Transverse colon (tissue), 4 donors: ENCODE measurements at regions not wholly inside any gene's neighbourhood (a gene's known extent, or its start where the extent isn't known, plus 50 kb on each side); places are given as distances from the start of the nearest gene placed in this dataset.
"Not testable (repeated sequence)": the region's sequence is repeated elsewhere in the genome, so short reads cannot be mapped to it uniquely, and the experiment has no call there.

Experiments used
- EP300 ChIP-seq: sonication (generic); formaldehyde crosslinking; IDR thresholded peaks from one replicate; pipeline ENCODE4 v1.6.1; 2017; ENCODE audit warnings: antibody characterized with exemption, low read depth
- POLR2AphosphoS5 ChIP-seq, 3 donors: sonication (generic); formaldehyde crosslinking; IDR thresholded peaks; one replicate each; pipeline ENCODE4 v1.6.1; 2016; ENCODE audit warnings: antibody characterized with exemption in 3 of 3
- TF ChIP-seq, protein P1 (sequence below), 5 experiments: fragments of 200-600 bp in 3 of 5; fragments of 450-650 bp in 2 of 5; sonication (generic) in 3 of 5; IDR thresholded peaks; 1 replicate in 2 of 5; 2 replicates in 3 of 5; pipeline ENCODE4 v1.5.1; 2016 to 2017; ENCODE audit warnings: antibody characterized with exemption in 5 of 5, inconsistent platforms in 3 of 5, mild to moderate bottlenecking in 2 of 5, moderate library complexity in 1 of 5

DNA sequence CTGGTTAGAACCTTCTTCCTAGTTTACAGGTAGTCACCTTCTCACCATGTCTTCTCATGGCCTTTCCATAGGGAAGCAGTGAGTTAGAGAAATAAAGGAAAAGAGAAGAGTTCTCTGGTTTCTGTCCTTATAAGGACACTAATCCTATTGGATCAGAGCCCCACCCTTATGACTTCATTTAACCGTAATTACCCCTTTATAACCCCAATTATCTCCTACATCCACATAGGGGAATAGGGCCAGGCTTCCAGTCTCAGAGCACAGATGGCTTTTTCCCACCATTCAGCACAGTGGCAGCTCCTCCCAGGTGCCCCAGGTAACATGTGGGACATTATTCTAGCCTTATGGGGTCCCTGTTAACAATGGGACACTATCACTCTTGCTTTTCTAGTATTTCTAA is 602.9 kb downstream of the RPIA start:
- TF ChIP-seq, protein P1, sequence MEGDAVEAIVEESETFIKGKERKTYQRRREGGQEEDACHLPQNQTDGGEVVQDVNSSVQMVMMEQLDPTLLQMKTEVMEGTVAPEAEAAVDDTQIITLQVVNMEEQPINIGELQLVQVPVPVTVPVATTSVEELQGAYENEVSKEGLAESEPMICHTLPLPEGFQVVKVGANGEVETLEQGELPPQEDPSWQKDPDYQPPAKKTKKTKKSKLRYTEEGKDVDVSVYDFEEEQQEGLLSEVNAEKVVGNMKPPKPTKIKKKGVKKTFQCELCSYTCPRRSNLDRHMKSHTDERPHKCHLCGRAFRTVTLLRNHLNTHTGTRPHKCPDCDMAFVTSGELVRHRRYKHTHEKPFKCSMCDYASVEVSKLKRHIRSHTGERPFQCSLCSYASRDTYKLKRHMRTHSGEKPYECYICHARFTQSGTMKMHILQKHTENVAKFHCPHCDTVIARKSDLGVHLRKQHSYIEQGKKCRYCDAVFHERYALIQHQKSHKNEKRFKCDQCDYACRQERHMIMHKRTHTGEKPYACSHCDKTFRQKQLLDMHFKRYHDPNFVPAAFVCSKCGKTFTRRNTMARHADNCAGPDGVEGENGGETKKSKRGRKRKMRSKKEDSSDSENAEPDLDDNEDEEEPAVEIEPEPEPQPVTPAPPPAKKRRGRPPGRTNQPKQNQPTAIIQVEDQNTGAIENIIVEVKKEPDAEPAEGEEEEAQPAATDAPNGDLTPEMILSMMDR (IDR thresholded peaks at IDR 0.05), result not testable (repeated sequence)
- TF ChIP-seq POLR2AphosphoS5 (IDR thresholded peaks at IDR 0.05); EP300: not testable (repeated sequence)
